GM21447 (cell line): ENCODE measurements at regions not wholly inside any gene's neighbourhood (a gene's known extent, or its start where the extent isn't known, plus 50 kb on each side); places are given as distances from the start of the nearest gene placed in this dataset.

Experiments
- ATAC-seq: cut with Tn5 transposase; IDR thresholded peaks from one replicate; pipeline ENCODE4 v1.9.1; 2021; ENCODE audit not compliant: unreplicated experiment

GRCh38 chr9:115642285-115642684 lies 511.3 kb upstream of the PAPPA start:
- ATAC-seq = no peak

DNA sequence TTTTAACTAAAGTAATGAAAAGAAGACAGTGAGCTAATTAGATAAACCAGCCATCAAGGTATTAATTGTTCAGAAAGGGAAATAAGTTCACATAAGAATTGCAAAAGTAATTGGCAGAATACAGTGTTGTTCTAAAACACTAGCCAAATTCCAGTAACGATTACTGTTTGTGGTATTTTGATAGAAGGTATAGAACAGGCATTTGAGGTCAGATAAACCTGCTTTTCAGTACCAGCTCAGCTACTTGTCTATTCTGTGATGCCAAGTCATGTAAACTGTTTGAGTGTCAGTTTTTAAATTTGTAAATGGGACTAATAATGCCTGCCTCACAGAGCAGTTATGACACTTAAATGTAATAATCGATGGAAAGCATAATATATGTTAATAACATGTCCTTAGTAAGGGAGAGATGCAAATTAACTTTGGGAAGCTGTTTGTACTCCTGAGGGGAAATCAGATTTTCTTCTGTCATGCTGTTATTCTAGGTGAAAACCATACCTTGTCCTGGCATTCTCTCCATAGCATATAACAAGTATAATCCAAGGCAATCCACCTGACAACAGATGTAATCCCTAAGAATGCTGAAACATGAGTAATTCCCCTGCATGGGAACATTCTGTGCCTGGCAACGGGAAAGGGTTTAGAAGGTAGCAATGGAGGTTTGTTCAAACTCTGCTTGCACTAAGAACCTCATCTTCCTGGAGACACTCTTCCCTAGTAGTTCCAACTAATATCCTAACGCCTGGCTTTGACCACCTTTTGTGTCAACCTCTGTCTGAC lies 509.5 kb upstream of the PAPPA start:
- ATAC-seq = no peak

DNA sequence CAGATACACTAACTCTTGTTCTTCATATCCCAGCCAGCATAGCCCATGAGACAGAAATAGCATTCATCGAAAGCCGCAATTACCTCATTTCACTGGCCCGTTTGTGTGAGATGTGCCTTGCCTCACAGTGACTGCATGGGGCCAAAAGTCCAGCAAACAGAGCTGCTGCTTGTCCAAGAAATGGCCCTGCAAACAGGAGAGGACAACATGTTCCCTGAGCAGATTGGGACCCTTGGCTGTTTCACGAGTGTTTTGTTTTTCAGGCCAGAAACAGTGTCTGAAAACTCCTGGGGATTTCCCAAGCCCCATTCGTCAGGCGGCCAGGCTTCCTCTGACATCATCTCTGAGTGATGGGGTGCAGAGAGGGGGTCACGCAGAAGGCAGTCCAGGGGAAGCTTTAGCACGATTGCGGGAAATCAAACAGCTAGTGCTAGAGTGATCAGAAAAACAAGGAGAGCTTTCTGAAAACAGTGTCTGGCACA lies 503.6 kb upstream of the PAPPA start:
- no peak for ATAC-seq

- no peak for ATAC-seq
Observed at GRCh38 chr9:115650768-115651167, 502.8 kb upstream of the PAPPA start.

- ATAC-seq = no peak
Observed at GRCh38 chr9:115651461-115651860, 502.1 kb upstream of the PAPPA start.

DNA sequence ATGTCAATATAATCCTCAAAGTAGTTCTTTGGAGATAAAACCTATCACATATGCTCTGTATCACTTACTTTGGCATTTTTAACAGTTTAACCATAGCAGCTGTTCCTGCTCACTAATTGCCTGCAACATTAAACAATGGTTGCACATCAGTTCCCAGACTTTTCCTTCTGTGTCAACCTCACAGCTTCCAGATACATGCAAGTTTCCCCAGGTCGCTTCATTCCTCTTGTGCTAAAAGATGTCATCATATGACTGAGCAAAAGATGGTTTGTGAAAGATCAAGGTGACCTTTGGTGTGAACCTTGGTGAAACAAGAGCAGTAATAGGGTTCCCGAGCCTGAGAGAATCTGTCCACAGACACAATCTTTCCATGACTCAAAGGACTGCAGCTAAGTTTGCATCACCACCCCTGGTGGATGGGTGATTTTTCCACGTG lies 500.4 kb upstream of the PAPPA start:
- ATAC-seq = no peak

DNA sequence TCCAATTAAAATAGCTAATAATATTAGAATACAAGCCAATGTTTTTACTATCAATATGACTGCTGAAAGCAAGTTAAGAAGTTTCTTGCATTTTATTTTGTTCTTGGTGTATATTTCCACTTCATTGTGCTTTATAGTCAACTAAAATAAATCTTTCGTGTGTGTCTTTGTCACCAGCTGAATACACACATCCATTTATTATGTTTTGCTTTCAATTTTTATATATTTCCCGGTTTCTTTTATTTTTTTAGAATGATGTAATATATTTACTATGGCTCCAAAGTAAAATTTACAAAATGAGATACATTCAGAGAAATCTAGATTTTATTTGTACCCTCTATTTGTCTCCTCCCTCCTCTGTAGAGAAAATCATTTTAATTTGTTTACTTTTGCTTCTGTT lies 495.9 kb upstream of the PAPPA start:
- no peak for ATAC-seq

DNA sequence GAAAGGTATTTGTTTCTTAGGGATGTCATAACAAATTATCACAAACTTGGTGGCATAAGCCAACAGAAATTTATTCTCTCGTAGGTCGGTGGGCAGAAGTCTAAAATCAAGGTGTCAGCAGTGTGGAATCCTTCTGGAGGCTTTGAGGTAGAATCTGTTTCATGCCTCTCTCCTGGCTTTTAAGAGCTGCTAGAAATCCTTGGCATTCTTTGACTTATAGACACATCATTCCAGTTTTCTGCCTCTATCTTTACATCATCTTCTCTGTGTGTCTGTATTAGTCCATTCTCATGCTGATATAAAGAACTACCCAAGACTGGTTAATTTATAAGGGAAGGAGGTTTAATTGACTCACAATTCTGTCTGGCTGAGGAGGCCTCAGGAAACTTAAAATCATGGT lies 488.1 kb upstream of the PAPPA start:
- ATAC-seq = no peak

GRCh38 chr9:115668521-115668920 lies 485.1 kb upstream of the PAPPA start:
- ATAC-seq = no peak

GRCh38 chr9:115671236-115671962 lies 482.2 kb upstream of the PAPPA start:
- ATAC-seq = no peak

- no peak for ATAC-seq
Observed at GRCh38 chr9:115671963-115672305, 481.7 kb upstream of the PAPPA start.

- ATAC-seq = no peak
Observed at GRCh38 chr9:115672477-115673316, 480.9 kb upstream of the PAPPA start.

DNA sequence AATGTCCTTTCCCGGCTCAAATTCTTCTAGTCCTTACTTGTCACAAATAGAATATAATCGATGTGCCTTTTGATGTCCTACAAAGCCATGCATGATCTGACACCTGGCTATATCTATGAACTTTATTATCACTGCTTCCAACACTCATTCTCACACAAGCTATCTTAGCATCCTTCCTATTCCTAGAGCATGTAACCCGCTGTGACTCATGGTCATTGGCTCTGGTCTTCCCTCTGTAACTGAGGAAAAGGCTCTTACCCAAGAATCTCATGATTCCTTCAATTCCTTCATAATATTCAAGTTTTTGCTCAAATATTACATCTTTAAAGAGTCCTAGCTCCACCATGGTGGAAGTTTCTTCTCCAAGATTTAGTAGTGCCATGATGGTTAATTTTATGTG lies 480.0 kb upstream of the PAPPA start:
- no peak for ATAC-seq

DNA sequence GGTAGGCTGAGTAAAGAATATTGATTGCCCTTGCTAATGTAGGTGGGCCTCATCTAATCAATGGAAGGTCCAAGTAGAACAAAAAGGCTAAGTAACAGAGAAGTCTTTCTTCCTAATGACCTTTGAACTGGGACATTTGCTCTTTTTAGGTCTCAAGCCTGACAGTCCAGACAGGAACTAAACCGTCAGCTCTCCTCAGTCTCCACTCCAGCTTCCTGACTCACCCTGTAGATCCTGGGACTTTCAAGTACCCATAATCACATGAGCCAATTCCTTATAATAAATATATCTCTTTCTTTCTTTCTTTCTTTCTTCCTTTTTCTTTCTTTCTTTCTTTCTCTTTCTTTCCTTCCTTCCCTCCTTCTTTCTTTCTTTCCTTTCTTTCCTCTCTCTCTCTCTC lies 479.5 kb upstream of the PAPPA start:
- no peak for ATAC-seq

DNA sequence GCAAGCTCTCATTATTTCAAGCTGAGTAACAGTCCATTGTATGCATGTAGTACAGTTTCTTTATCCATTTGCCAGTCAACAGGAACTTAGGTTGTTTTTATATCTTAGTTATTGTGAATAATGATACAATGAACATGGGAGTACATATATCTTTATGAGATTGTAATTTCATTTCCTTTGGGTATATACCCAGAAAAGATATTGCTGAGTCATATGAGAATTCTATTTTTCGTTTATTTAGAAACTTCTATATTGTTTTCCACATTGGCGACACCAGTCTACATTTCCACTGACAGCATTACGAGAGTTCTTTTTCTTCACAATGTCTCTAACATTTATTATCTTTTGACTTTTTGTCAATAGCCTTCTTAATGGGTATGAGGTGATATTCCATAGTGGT lies 477.8 kb upstream of the PAPPA start:
- no peak for ATAC-seq

DNA sequence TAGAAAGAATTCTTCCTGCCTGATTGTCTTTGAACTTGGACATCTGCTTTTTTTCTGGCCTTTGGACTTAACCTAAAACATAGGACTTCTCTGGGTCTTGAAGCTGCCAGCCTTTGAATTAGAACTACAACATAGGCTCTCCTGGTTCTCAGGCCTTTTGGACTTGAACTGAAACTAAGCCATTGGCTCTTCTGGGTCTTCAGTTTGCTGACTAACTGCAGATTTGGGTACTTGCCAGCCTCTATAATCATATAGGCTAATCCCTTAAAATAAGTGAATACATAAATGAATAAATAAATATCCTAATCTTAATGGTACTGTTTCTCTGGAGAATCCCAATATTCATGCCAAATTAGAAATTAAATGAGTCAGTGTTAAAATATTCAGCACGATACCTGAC lies 473.4 kb upstream of the PAPPA start:
- no peak for ATAC-seq

- no peak for ATAC-seq
Observed at GRCh38 chr9:115681585-115681984, 472.0 kb upstream of the PAPPA start.

DNA sequence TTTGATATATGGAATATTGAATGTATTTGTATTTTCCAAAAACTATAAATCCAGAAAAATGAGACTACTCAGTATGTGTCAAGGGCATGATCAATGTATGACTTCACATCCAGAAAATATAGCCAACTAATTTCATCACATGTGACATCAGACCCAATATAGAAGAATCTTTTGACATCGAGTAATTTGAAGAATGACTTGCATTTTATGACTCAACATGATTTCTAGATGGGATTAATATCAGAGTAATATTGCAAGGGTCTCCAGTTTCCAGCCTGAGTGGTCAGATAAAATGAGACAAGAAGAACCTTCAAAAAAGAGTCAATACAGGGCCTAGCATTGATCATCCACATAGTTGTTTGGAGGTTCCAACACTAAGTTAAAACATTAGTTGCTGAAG lies 467.5 kb upstream of the PAPPA start:
- no peak for ATAC-seq

GRCh38 chr9:115687356-115687755 lies 466.2 kb upstream of the PAPPA start:
- ATAC-seq = no peak

GRCh38 chr9:115689331-115689730 lies 464.3 kb upstream of the PAPPA start:
- ATAC-seq = no peak

- ATAC-seq = no peak
Observed at GRCh38 chr9:115690786-115691496, 462.6 kb upstream of the PAPPA start.
